WTC11 (cell line): ENCODE measurements at regions not wholly inside any gene's neighbourhood (a gene's known extent, or its start where the extent isn't known, plus 50 kb on each side); places are given as distances from the start of the nearest gene placed in this dataset.
A peak's percentile ranks its signal among the peaks of the same experiment; 100 is the strongest.

ENCODE experiments used
- ATAC-seq: fragments of 200-7000 bp; cut with Tn5 transposase; 2 replicates; pipeline ENCODE4 v1.10.0; 2021; ENCODE audit warnings: mild to moderate bottlenecking, moderate library complexity
- CTCF ChIA-PET: fragments of 300-600 bp; sonication (Branson Sonifier 250); formaldehyde crosslinking; loops from one replicate; lab custom pipeline; 2021; ENCODE audit warnings: antibody characterized with exemption; lab: Charles Lee
- POLR2A ChIA-PET: fragments of 350-600 bp; sonication (Branson Sonifier 250); formaldehyde crosslinking; loops from one replicate; lab custom pipeline; 2021; ENCODE audit warnings: antibody characterized with exemption; lab: Charles Lee
- DNase-seq: peaks from one replicate; pipeline ENCODE4 v3.0.0; 2021; ENCODE audit warnings: low spot score
- H3K27ac Mint-ChIP-seq: 2 replicates; pipeline ENCODE4 v1.8.0; 2021; ENCODE audit warnings: mixed read lengths
- H3K27me3 Mint-ChIP-seq: 2 replicates; pipeline ENCODE4 v1.8.0; 2021; ENCODE audit warnings: low read depth, mild to moderate bottlenecking, moderate library complexity, mixed read lengths
- H3K36me3 Mint-ChIP-seq: 2 replicates; pipeline ENCODE4 v1.8.0; 2021; ENCODE audit warnings: mixed read lengths
- H3K4me1 Mint-ChIP-seq: 2 replicates; pipeline ENCODE4 v1.8.0; 2022; ENCODE audit warnings: mixed read lengths
- H3K4me3 Mint-ChIP-seq: 2 replicates; pipeline ENCODE4 v1.8.0; 2021; ENCODE audit warnings: mild to moderate bottlenecking, moderate library complexity, mixed read lengths
- H3K9me3 Mint-ChIP-seq: 2 replicates; pipeline ENCODE4 v1.8.0; 2021; ENCODE audit warnings: mixed read lengths
- CREM ChIP-seq: sonication (generic); formaldehyde crosslinking; IDR thresholded peaks from 2 replicates; pipeline ENCODE4 v1.8.1; 2022; ENCODE audit warnings: mild to moderate bottlenecking, missing genetic modification reagents, moderate library complexity
- ESRRA ChIP-seq: sonication (generic); formaldehyde crosslinking; IDR thresholded peaks from 2 replicates; pipeline ENCODE4 v1.8.1; 2022; ENCODE audit warnings: mild to moderate bottlenecking, missing genetic modification reagents, borderline replicate concordance
- FOXJ3 ChIP-seq: sonication (generic); formaldehyde crosslinking; IDR thresholded peaks from 2 replicates; pipeline ENCODE4 v1.9.0; 2021; ENCODE audit warnings: missing genetic modification reagents, mild to moderate bottlenecking, borderline replicate concordance
- FOXK1 ChIP-seq: sonication (generic); formaldehyde crosslinking; IDR thresholded peaks from 2 replicates; pipeline ENCODE4 v1.8.0; 2022; ENCODE audit warnings: mild to moderate bottlenecking, moderate library complexity, missing genetic modification reagents
- FOXP1 ChIP-seq: sonication (generic); formaldehyde crosslinking; IDR thresholded peaks from 2 replicates; pipeline ENCODE4 v1.8.0; 2022; ENCODE audit warnings: missing genetic modification reagents, mild to moderate bottlenecking, moderate library complexity, borderline replicate concordance
- GABPB1 ChIP-seq: sonication (generic); formaldehyde crosslinking; IDR thresholded peaks from 2 replicates; pipeline ENCODE4 v1.8.1; 2023; ENCODE audit warnings: mild to moderate bottlenecking, missing genetic modification reagents
- HMGA2 ChIP-seq: fragments of 250-450 bp; sonication (Bioruptor Pico); IDR thresholded peaks from 2 replicates; pipeline ENCODE4 v1.4.0; 2021; ENCODE audit warnings: mild to moderate bottlenecking, moderate library complexity
- IRF2 ChIP-seq: sonication (generic); formaldehyde crosslinking; IDR thresholded peaks from 2 replicates; pipeline ENCODE4 v1.8.0; 2022; ENCODE audit warnings: low read depth, missing genetic modification reagents, borderline replicate concordance
- MLX ChIP-seq: sonication (generic); formaldehyde crosslinking; IDR thresholded peaks from 2 replicates; pipeline ENCODE4 v1.8.1; 2023; ENCODE audit warnings: mild to moderate bottlenecking, missing genetic modification reagents, moderate library complexity
- NFATC4 ChIP-seq: fragments of 250-450 bp; sonication (Bioruptor Pico); IDR thresholded peaks from 2 replicates; pipeline ENCODE4 v1.9.0; 2021; ENCODE audit warnings: mild to moderate bottlenecking
- NR1H2 ChIP-seq: sonication (generic); formaldehyde crosslinking; IDR thresholded peaks from 2 replicates; pipeline ENCODE4 v1.9.0; 2021; ENCODE audit warnings: mild to moderate bottlenecking, moderate library complexity, missing genetic modification reagents
- NR2C2 ChIP-seq: sonication (generic); formaldehyde crosslinking; IDR thresholded peaks from 2 replicates; pipeline ENCODE4 v1.8.0; 2022; ENCODE audit warnings: mild to moderate bottlenecking, missing genetic modification reagents
- NR3C1 ChIP-seq: sonication (generic); formaldehyde crosslinking; conservative IDR thresholded peaks from 2 replicates; pipeline ENCODE4 v1.8.1; 2023; ENCODE audit warnings: low read depth, mild to moderate bottlenecking, missing genetic modification reagents
- OVOL2 ChIP-seq: fragments of 250-450 bp; sonication (Bioruptor Pico); IDR thresholded peaks from 2 replicates; pipeline ENCODE4 v1.9.0; 2021; ENCODE audit warnings: mild to moderate bottlenecking, borderline replicate concordance
- PRRX2 ChIP-seq: fragments of 250-450 bp; sonication (Bioruptor Pico); IDR thresholded peaks from 2 replicates; pipeline ENCODE4 v1.8.0; 2021; ENCODE audit warnings: mild to moderate bottlenecking
- RORB ChIP-seq: fragments of 250-450 bp; sonication (Bioruptor Pico); IDR thresholded peaks from 2 replicates; pipeline ENCODE4 v1.9.0; 2021; ENCODE audit warnings: mild to moderate bottlenecking
- SMAD3 ChIP-seq: sonication (generic); formaldehyde crosslinking; IDR thresholded peaks from 2 replicates; pipeline ENCODE4 v1.8.0; 2022; ENCODE audit warnings: missing genetic modification reagents, mild to moderate bottlenecking, borderline replicate concordance
- SP1 ChIP-seq: sonication (generic); formaldehyde crosslinking; conservative IDR thresholded peaks from 2 replicates; pipeline ENCODE4 v1.8.1; 2022; ENCODE audit warnings: missing genetic modification reagents
- TP53 ChIP-seq: sonication (generic); formaldehyde crosslinking; IDR thresholded peaks from 2 replicates; pipeline ENCODE4 v1.8.1; 2023; ENCODE audit warnings: mild to moderate bottlenecking, missing genetic modification reagents
- ZBTB21 ChIP-seq: sonication (generic); formaldehyde crosslinking; IDR thresholded peaks from 2 replicates; pipeline ENCODE4 v1.8.1; 2023; ENCODE audit warnings: mild to moderate bottlenecking, missing genetic modification reagents, borderline replicate concordance
- ZMAT4 ChIP-seq: fragments of 250-450 bp; sonication (Bioruptor Pico); IDR thresholded peaks from 2 replicates; pipeline ENCODE4 v1.9.0; 2021; ENCODE audit warnings: mild to moderate bottlenecking
- ZNF121 ChIP-seq: sonication (generic); formaldehyde crosslinking; IDR thresholded peaks from 2 replicates; pipeline ENCODE4 v1.8.0; 2023; ENCODE audit warnings: missing genetic modification reagents
- TF ChIP-seq, protein P1 (sequence below): sonication (generic); formaldehyde crosslinking; IDR thresholded peaks from 2 replicates; pipeline ENCODE4 v1.8.0; 2022; ENCODE audit warnings: mild to moderate bottlenecking, missing genetic modification reagents
- TF ChIP-seq, protein P2 (sequence below): sonication (generic); formaldehyde crosslinking; IDR thresholded peaks from 2 replicates; pipeline ENCODE4 v1.8.1; 2023; ENCODE audit warnings: mild to moderate bottlenecking, missing genetic modification reagents, borderline replicate concordance
- TF ChIP-seq, protein P3 (sequence below): sonication (generic); formaldehyde crosslinking; IDR thresholded peaks from 2 replicates; pipeline ENCODE4 v1.8.1; 2023; ENCODE audit warnings: mild to moderate bottlenecking, missing genetic modification reagents, moderate library complexity
- TF ChIP-seq, protein P4 (sequence below): sonication (generic); formaldehyde crosslinking; IDR thresholded peaks from 2 replicates; pipeline ENCODE4 v1.8.1; 2022; ENCODE audit warnings: low read depth, mild to moderate bottlenecking, moderate library complexity, missing genetic modification reagents, borderline replicate concordance

DNA sequence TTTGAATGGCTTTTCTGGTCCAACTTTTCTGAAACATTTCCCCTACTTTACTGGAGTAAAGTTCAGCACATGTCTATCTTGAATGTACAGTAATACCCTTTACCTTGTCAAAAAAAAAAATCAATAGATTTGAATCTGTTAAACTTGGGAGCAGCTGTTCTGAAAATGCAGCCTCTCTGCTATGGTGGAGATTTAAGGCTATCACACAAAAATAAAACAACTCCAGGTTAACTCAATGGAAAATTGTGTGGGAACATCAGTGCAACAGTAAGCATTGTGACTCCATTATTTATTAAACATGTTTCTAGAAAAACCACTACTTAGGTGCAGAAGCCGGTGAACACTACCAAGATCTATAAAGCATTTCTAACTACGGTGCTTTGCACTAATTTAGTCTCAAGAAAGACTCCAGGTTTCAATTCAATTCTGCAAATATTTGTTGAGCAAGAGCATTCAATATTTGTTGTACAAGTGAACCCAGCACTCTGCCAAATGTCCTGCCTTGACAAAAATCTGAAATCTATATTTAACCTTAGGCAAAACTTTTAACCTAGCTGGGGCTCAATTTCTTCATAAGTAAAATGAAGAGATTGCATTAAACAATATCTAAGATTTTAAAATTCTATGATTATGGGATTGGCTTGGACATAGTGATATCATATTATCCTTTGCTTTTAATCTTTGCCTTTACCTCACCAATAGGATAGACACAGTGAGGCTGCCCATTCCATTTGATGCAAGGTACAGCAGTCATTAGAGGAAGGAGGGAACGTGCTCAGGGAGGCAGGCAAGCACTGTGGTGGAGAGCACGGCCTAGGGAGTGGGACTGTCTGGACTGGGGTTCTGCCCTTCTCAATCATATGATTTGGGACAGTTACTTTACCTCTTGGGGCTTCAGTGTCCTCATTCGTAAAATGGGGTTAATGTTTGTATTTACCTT lies 155.2 kb downstream of the KITLG start:
- no peak for TF ChIP-seq IRF2 (CRISPR knock-in tag)
- TF ChIP-seq TP53 (CRISPR knock-in tag) = no peak
- TF ChIP-seq MLX (CRISPR knock-in tag) = no peak
- TF ChIP-seq NR1H2 (CRISPR knock-in tag) = no peak
- TF ChIP-seq SP1 (CRISPR knock-in tag) = no peak
- TF ChIP-seq FOXJ3 (CRISPR knock-in tag) = no peak
- TF ChIP-seq, protein P1, sequence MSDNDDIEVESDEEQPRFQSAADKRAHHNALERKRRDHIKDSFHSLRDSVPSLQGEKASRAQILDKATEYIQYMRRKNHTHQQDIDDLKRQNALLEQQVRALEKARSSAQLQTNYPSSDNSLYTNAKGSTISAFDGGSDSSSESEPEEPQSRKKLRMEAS = no peak
- peaks cover 5% of the 10 kb centered on the region for H3K9me3 Mint-ChIP-seq
- ChIA-PET CTCF (no interaction called here), POLR2A (no interaction called here)
- H3K27me3 Mint-ChIP-seq = no peaks in the 10 kb centered on the region
- peaks cover 4% of the 10 kb centered on the region; the same call in 1 of the 2 replicates for H3K36me3 Mint-ChIP-seq
- H3K4me1 Mint-ChIP-seq = no peaks in the 10 kb centered on the region
- DNase-seq (no peak), ATAC-seq (peak; percentile 43)
- H3K27ac Mint-ChIP-seq = no peak overlapping the region
- H3K4me3 Mint-ChIP-seq = no peak overlapping the region

- no peak for DNase-seq
- POLR2A ChIA-PET = no interaction called here
- Mint-ChIP-seq H3K27me3 (no peaks in the 10 kb centered on the region), H3K4me1 (no peaks in the 10 kb centered on the region), H3K36me3 (peaks cover 4% of the 10 kb centered on the region; the same call in 1 of the 2 replicates), H3K9me3 (peaks cover 5% of the 10 kb centered on the region), H3K4me3 (no peak overlapping the region), H3K27ac (no peak overlapping the region)
- no peak for ATAC-seq
- CTCF ChIA-PET = no interaction called here
- no peak for TF ChIP-seq ZMAT4 (CRISPR knock-in tag)
- no peak for TF ChIP-seq RORB
- TF ChIP-seq FOXP1 = no peak
- TF ChIP-seq, protein P2, sequence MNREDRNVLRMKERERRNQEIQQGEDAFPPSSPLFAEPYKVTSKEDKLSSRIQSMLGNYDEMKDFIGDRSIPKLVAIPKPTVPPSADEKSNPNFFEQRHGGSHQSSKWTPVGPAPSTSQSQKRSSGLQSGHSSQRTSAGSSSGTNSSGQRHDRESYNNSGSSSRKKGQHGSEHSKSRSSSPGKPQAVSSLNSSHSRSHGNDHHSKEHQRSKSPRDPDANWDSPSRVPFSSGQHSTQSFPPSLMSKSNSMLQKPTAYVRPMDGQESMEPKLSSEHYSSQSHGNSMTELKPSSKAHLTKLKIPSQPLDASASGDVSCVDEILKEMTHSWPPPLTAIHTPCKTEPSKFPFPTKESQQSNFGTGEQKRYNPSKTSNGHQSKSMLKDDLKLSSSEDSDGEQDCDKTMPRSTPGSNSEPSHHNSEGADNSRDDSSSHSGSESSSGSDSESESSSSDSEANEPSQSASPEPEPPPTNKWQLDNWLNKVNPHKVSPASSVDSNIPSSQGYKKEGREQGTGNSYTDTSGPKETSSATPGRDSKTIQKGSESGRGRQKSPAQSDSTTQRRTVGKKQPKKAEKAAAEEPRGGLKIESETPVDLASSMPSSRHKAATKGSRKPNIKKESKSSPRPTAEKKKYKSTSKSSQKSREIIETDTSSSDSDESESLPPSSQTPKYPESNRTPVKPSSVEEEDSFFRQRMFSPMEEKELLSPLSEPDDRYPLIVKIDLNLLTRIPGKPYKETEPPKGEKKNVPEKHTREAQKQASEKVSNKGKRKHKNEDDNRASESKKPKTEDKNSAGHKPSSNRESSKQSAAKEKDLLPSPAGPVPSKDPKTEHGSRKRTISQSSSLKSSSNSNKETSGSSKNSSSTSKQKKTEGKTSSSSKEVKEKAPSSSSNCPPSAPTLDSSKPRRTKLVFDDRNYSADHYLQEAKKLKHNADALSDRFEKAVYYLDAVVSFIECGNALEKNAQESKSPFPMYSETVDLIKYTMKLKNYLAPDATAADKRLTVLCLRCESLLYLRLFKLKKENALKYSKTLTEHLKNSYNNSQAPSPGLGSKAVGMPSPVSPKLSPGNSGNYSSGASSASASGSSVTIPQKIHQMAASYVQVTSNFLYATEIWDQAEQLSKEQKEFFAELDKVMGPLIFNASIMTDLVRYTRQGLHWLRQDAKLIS (CRISPR knock-in tag) = no peak
- TF ChIP-seq ZNF121 (CRISPR knock-in tag) = no peak
- no peak for TF ChIP-seq PRRX2 (CRISPR knock-in tag)
- TF ChIP-seq SMAD3 (CRISPR knock-in tag) = no peak
- no peak for TF ChIP-seq CREM (CRISPR knock-in tag)
Measured at GRCh38 chr12:88428350-88428749, 151.9 kb downstream of the KITLG start.

GRCh38 chr12:88431246-88431645 lies 149.0 kb downstream of the KITLG start:
- ChIA-PET CTCF (no interaction called here), POLR2A (no interaction called here)
- peak; percentile 55 for ATAC-seq
- no peak for DNase-seq
- Mint-ChIP-seq H3K27ac (no peak overlapping the region), H3K4me1 (peaks cover 14% of the 10 kb centered on the region), H3K27me3 (no peaks in the 10 kb centered on the region), H3K36me3 (peaks cover 4% of the 10 kb centered on the region; the same call in 1 of the 2 replicates), H3K4me3 (no peak overlapping the region), H3K9me3 (peaks cover 5% of the 10 kb centered on the region)
- TF ChIP-seq GABPB1 (CRISPR knock-in tag) = no peak
- no peak for TF ChIP-seq CREM (CRISPR knock-in tag)
- TF ChIP-seq ESRRA (CRISPR knock-in tag) = no peak
- no peak for TF ChIP-seq HMGA2
- TF ChIP-seq FOXK1 = no peak
- TF ChIP-seq, protein P3, sequence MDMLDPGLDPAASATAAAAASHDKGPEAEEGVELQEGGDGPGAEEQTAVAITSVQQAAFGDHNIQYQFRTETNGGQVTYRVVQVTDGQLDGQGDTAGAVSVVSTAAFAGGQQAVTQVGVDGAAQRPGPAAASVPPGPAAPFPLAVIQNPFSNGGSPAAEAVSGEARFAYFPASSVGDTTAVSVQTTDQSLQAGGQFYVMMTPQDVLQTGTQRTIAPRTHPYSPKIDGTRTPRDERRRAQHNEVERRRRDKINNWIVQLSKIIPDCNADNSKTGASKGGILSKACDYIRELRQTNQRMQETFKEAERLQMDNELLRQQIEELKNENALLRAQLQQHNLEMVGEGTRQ (CRISPR knock-in tag) = no peak
- no peak for TF ChIP-seq NR2C2 (CRISPR knock-in tag)
- no peak for TF ChIP-seq ZBTB21 (CRISPR knock-in tag)
- no peak for TF ChIP-seq SMAD3 (CRISPR knock-in tag)
- no peak for TF ChIP-seq OVOL2 (CRISPR knock-in tag)
- TF ChIP-seq NR3C1 (CRISPR knock-in tag) = no peak
- TF ChIP-seq, protein P4, sequence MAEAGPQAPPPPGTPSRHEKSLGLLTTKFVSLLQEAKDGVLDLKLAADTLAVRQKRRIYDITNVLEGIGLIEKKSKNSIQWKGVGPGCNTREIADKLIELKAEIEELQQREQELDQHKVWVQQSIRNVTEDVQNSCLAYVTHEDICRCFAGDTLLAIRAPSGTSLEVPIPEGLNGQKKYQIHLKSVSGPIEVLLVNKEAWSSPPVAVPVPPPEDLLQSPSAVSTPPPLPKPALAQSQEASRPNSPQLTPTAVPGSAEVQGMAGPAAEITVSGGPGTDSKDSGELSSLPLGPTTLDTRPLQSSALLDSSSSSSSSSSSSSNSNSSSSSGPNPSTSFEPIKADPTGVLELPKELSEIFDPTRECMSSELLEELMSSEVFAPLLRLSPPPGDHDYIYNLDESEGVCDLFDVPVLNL = no peak
- TF ChIP-seq NFATC4 (CRISPR knock-in tag) = no peak
